Mononuclear cell (primary cell): ENCODE measurements at regions not wholly inside any gene's neighbourhood (a gene's known extent, or its start where the extent isn't known, plus 50 kb on each side); places are given as distances from the start of the nearest gene placed in this dataset.

Source experiments
- H3K27me3 ChIP-seq: 2 replicates; pipeline ENCODE4 v1.6.0; 2011; ENCODE audit warnings: low read length, control low read depth; ENCODE audit not compliant: insufficient read depth
- H3K4me1 ChIP-seq: 2 replicates; pipeline ENCODE4 v1.5.1; 2011; ENCODE audit warnings: mild to moderate bottlenecking, low read length, control low read depth; ENCODE audit not compliant: insufficient read depth
- H3K4me3 ChIP-seq: 2 replicates; pipeline ENCODE4 v1.5.1; 2011; ENCODE audit warnings: mild to moderate bottlenecking, low read length, moderate library complexity
- H3K9me3 ChIP-seq: 2 replicates; pipeline ENCODE4 v1.5.1; 2011; ENCODE audit warnings: low read depth, mild to moderate bottlenecking, control low read depth, low read length

GRCh38 chr20:23268792-23269354 is 81.7 kb upstream of the NXT1 start:
- Histone ChIP-seq H3K27me3 (no peaks in the 10 kb centered on the region), H3K4me3 (no peak overlapping the region), H3K4me1 (no peaks in the 10 kb centered on the region), H3K9me3 (no peaks in the 10 kb centered on the region)

GRCh38 chr20:23267909-23268308 is 82.7 kb upstream of the NXT1 start:
- H3K9me3 ChIP-seq, result no peaks in the 10 kb centered on the region
- no peak overlapping the region for H3K4me3 ChIP-seq
- H3K27me3 ChIP-seq, result no peaks in the 10 kb centered on the region
- no peaks in the 10 kb centered on the region for H3K4me1 ChIP-seq

- H3K27me3 ChIP-seq, result no peaks in the 10 kb centered on the region
- H3K4me3 ChIP-seq, result no peak overlapping the region
- H3K9me3 ChIP-seq, result no peaks in the 10 kb centered on the region
- no peaks in the 10 kb centered on the region for H3K4me1 ChIP-seq
Measured at GRCh38 chr20:23266530-23267398, 83.8 kb upstream of the NXT1 start.

- H3K4me3 ChIP-seq, result no peak overlapping the region
- H3K27me3 ChIP-seq, result no peaks in the 10 kb centered on the region
- H3K4me1 ChIP-seq, result no peaks in the 10 kb centered on the region
- no peaks in the 10 kb centered on the region for H3K9me3 ChIP-seq
Measured at GRCh38 chr20:23265226-23265625, 85.4 kb upstream of the NXT1 start.

GRCh38 chr20:23264545-23264944 is 86.0 kb upstream of the NXT1 start:
- H3K27me3 ChIP-seq, result no peaks in the 10 kb centered on the region
- no peaks in the 10 kb centered on the region for H3K9me3 ChIP-seq
- no peak overlapping the region for H3K4me3 ChIP-seq
- no peaks in the 10 kb centered on the region for H3K4me1 ChIP-seq

GRCh38 chr20:23260181-23260840 is 90.3 kb upstream of the NXT1 start:
- Histone ChIP-seq H3K27me3 (no peaks in the 10 kb centered on the region), H3K9me3 (no peaks in the 10 kb centered on the region), H3K4me3 (no peak overlapping the region), H3K4me1 (peaks cover 21% of the 10 kb centered on the region)

GRCh38 chr20:23258747-23259121 is 91.9 kb upstream of the NXT1 start:
- H3K4me3 ChIP-seq, result no peak overlapping the region
- no peaks in the 10 kb centered on the region for H3K27me3 ChIP-seq
- H3K9me3 ChIP-seq, result no peaks in the 10 kb centered on the region
- H3K4me1 ChIP-seq, result peaks cover 21% of the 10 kb centered on the region

- H3K4me3 ChIP-seq, result no peak overlapping the region
- peaks cover 21% of the 10 kb centered on the region for H3K4me1 ChIP-seq
Measured at GRCh38 chr20:23257848-23258746, 92.5 kb upstream of the NXT1 start.

GRCh38 chr20:23257106-23257761 is 93.4 kb upstream of the NXT1 start:
- no peak overlapping the region for H3K4me3 ChIP-seq
- H3K27me3 ChIP-seq, result no peaks in the 10 kb centered on the region
- peaks cover 21% of the 10 kb centered on the region for H3K4me1 ChIP-seq
- H3K9me3 ChIP-seq, result no peaks in the 10 kb centered on the region

More at GRCh38 chr20:23257848-23258746, 92.5 kb upstream of the NXT1 start:
- H3K27me3 ChIP-seq, result no peaks in the 10 kb centered on the region
- H3K9me3 ChIP-seq, result no peaks in the 10 kb centered on the region

- Histone ChIP-seq H3K9me3 (no peaks in the 10 kb centered on the region), H3K4me3 (no peak overlapping the region), H3K27me3 (no peaks in the 10 kb centered on the region), H3K4me1 (peaks cover 21% of the 10 kb centered on the region)
Measured at GRCh38 chr20:23255716-23256385, 94.7 kb upstream of the NXT1 start.

- H3K4me1 ChIP-seq, result peaks cover 21% of the 10 kb centered on the region
- H3K9me3 ChIP-seq, result no peaks in the 10 kb centered on the region
- H3K4me3 ChIP-seq, result no peak overlapping the region
- no peaks in the 10 kb centered on the region for H3K27me3 ChIP-seq
Measured at GRCh38 chr20:23255106-23255505, 95.5 kb upstream of the NXT1 start.

- Histone ChIP-seq H3K9me3 (no peaks in the 10 kb centered on the region), H3K27me3 (no peaks in the 10 kb centered on the region), H3K4me1 (peaks cover 21% of the 10 kb centered on the region), H3K4me3 (no peak overlapping the region)
Measured at GRCh38 chr20:23254505-23254904, 96.1 kb upstream of the NXT1 start.

- no peaks in the 10 kb centered on the region for H3K27me3 ChIP-seq
- H3K4me1 ChIP-seq, result peaks cover 21% of the 10 kb centered on the region
- H3K9me3 ChIP-seq, result no peaks in the 10 kb centered on the region
- no peak overlapping the region for H3K4me3 ChIP-seq
Measured at GRCh38 chr20:23254034-23254433, 96.6 kb upstream of the NXT1 start.

- H3K4me3 ChIP-seq, result no peak overlapping the region
- H3K4me1 ChIP-seq, result peaks cover 16% of the 10 kb centered on the region
- no peaks in the 10 kb centered on the region for H3K9me3 ChIP-seq
- no peaks in the 10 kb centered on the region for H3K27me3 ChIP-seq
Measured at GRCh38 chr20:23253524-23253923, 97.1 kb upstream of the NXT1 start.
